ENCODE measurements at regions not wholly inside any gene's neighbourhood (a gene's known extent, or its start where the extent isn't known, plus 50 kb on each side); places are given as distances from the start of the nearest gene placed in this dataset.

DNA sequence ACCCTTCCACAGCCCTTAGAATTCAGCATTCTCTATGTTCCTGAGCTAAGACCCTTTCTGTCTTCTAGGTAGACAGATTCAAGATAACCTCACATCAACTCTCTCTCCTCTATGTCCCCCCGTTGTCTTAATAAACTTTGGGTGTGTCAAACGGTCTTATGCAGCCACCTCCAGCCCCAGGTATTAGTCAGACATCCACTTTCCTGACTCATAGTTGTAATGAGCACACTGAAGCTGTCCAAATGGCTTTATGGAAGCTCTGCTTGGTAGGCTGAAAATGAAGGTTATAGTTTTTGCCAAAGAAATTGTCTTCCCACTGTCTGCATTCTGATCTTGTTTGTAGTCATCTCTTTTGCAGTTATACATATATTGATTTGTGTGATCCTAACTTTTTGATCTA is 482.0 kb downstream of the RMST start:
- H4K5ac ChIP-seq (ENCODE audit: insufficient read length, low read depth, low read length): no peak overlapping the region
- no peaks in the 10 kb centered on the region for H3K79me1 ChIP-seq (ENCODE audit: insufficient read depth, low read depth, low read length, poor library complexity, severe bottlenecking)
- Mint-ChIP-seq H3K27ac (no peak overlapping the region), H3K9me3 (peaks cover 21 to 22% of the 10 kb centered on the region in 2 experiments), H3K27me3 (ENCODE audit: low read depth) (no peaks in the 10 kb centered on the region), H3K4me1 (peaks cover 12 to 22% of the 10 kb centered on the region in 2 experiments), H3K36me3 (ENCODE audit: insufficient read depth in 1 of 3, low read depth in 3 of 3) (peaks cover 17 to 30% (median 19%) of the 10 kb centered on the region in 3 experiments), H3K4me3 (no peak overlapping the region)
- H3K27ac ChIP-seq (ENCODE audit: insufficient read length, low read depth, low read length): no peak overlapping the region
- H4K8ac ChIP-seq (replicated peaks; ENCODE audit: insufficient read length, low read depth, low read length): no peak overlapping the region
- no peak overlapping the region for H3K56ac ChIP-seq (ENCODE audit: insufficient read length, low read depth, low read length)
- H3K27me3 ChIP-seq (ENCODE audit: insufficient read depth, low read length): no peaks in the 10 kb centered on the region
- H2AFZ ChIP-seq (ENCODE audit: low read length): no peak overlapping the region
- H2BK12ac ChIP-seq (ENCODE audit: insufficient read length, low read depth, low read length): no peak overlapping the region
- H2BK5ac ChIP-seq (ENCODE audit: insufficient read length, low read length): no peak overlapping the region
- no peaks in the 10 kb centered on the region for H3K4me1 ChIP-seq (ENCODE audit: insufficient read depth, low read length)
- H2AK5ac ChIP-seq (ENCODE audit: insufficient read length, low read length): no peak overlapping the region
- H2BK20ac ChIP-seq (ENCODE audit: low read depth, low read length, poor library complexity, severe bottlenecking): no peak overlapping the region
- H3K23ac ChIP-seq (ENCODE audit: insufficient read length, low read depth, low read length): no peak overlapping the region
- H3K4ac ChIP-seq (ENCODE audit: low read depth, low read length): no peak overlapping the region
- H3K14ac ChIP-seq (ENCODE audit: insufficient read depth, low read length): no peak overlapping the region
- no peak overlapping the region for H2BK15ac ChIP-seq (ENCODE audit: low read depth, low read length)
- no peaks in the 10 kb centered on the region for H3K79me2 ChIP-seq (ENCODE audit: insufficient read depth, low read length)
- no peaks in the 10 kb centered on the region for H4K20me1 ChIP-seq (ENCODE audit: control insufficient read depth, insufficient read depth, insufficient read length)
- H3K9ac ChIP-seq (ENCODE audit: extremely low read depth, insufficient read length, low read length): no peak overlapping the region
- no peak overlapping the region for H4K91ac ChIP-seq (ENCODE audit: insufficient read length, low read depth, low read length)
- no peaks in the 10 kb centered on the region for H3K23me2 ChIP-seq (ENCODE audit: insufficient read length, low read depth, low read length, poor library complexity, severe bottlenecking)
- H2BK120ac ChIP-seq (ENCODE audit: low read depth, low read length, poor library complexity, severe bottlenecking): no peak overlapping the region
- WGBS (ENCODE audit: extremely low coverage, insufficient read length, low lambda C conversion rate): no CpG with 5 or more reads among the region's 2 CpGs
- no peak overlapping the region for H3T11ph ChIP-seq (ENCODE audit: low read length)
- TF ChIP-seq, protein P1, sequence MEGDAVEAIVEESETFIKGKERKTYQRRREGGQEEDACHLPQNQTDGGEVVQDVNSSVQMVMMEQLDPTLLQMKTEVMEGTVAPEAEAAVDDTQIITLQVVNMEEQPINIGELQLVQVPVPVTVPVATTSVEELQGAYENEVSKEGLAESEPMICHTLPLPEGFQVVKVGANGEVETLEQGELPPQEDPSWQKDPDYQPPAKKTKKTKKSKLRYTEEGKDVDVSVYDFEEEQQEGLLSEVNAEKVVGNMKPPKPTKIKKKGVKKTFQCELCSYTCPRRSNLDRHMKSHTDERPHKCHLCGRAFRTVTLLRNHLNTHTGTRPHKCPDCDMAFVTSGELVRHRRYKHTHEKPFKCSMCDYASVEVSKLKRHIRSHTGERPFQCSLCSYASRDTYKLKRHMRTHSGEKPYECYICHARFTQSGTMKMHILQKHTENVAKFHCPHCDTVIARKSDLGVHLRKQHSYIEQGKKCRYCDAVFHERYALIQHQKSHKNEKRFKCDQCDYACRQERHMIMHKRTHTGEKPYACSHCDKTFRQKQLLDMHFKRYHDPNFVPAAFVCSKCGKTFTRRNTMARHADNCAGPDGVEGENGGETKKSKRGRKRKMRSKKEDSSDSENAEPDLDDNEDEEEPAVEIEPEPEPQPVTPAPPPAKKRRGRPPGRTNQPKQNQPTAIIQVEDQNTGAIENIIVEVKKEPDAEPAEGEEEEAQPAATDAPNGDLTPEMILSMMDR (conservative IDR thresholded peaks at IDR 0.05): no peak
- no peak overlapping the region for H3K18ac ChIP-seq (ENCODE audit: insufficient read length, low read depth, low read length)
- no peaks in the 10 kb centered on the region for H3K9me3 ChIP-seq (ENCODE audit: control insufficient read depth, low read depth, low read length)
- no peak for DNase-seq
- H3K4me2 ChIP-seq (ENCODE audit: insufficient read depth, insufficient read length, low read length): no peak overlapping the region

All from H9 (cell line).